WTC11 (cell line): ENCODE measurements at regions not wholly inside any gene's neighbourhood (a gene's known extent, or its start where the extent isn't known, plus 50 kb on each side); places are given as distances from the start of the nearest gene placed in this dataset.

Experiments
- ATAC-seq: fragments of 200-7000 bp; cut with Tn5 transposase; 2 replicates; pipeline ENCODE4 v1.10.0; 2021; ENCODE audit warnings: mild to moderate bottlenecking, moderate library complexity
- CTCF ChIA-PET: fragments of 300-600 bp; sonication (Branson Sonifier 250); formaldehyde crosslinking; loops from one replicate; lab custom pipeline; 2021; ENCODE audit warnings: antibody characterized with exemption; lab: Charles Lee
- POLR2A ChIA-PET: fragments of 350-600 bp; sonication (Branson Sonifier 250); formaldehyde crosslinking; loops from one replicate; lab custom pipeline; 2021; ENCODE audit warnings: antibody characterized with exemption; lab: Charles Lee
- DNase-seq: peaks from one replicate; pipeline ENCODE4 v3.0.0; 2021; ENCODE audit warnings: low spot score
- H3K27ac Mint-ChIP-seq: 2 replicates; pipeline ENCODE4 v1.8.0; 2021; ENCODE audit warnings: mixed read lengths
- H3K27me3 Mint-ChIP-seq: 2 replicates; pipeline ENCODE4 v1.8.0; 2021; ENCODE audit warnings: low read depth, mild to moderate bottlenecking, moderate library complexity, mixed read lengths
- H3K36me3 Mint-ChIP-seq: 2 replicates; pipeline ENCODE4 v1.8.0; 2021; ENCODE audit warnings: mixed read lengths
- H3K4me1 Mint-ChIP-seq: 2 replicates; pipeline ENCODE4 v1.8.0; 2022; ENCODE audit warnings: mixed read lengths
- H3K4me3 Mint-ChIP-seq: 2 replicates; pipeline ENCODE4 v1.8.0; 2021; ENCODE audit warnings: mild to moderate bottlenecking, moderate library complexity, mixed read lengths
- H3K9me3 Mint-ChIP-seq: 2 replicates; pipeline ENCODE4 v1.8.0; 2021; ENCODE audit warnings: mixed read lengths
- CBFB ChIP-seq: sonication (generic); formaldehyde crosslinking; IDR thresholded peaks from 2 replicates; pipeline ENCODE4 v1.8.1; 2022; ENCODE audit warnings: mild to moderate bottlenecking, low read depth, missing genetic modification reagents
- E2F4 ChIP-seq: sonication (generic); formaldehyde crosslinking; IDR thresholded peaks from 2 replicates; pipeline ENCODE4 v1.8.1; 2022; ENCODE audit warnings: low read depth, mild to moderate bottlenecking, moderate library complexity, missing genetic modification reagents, borderline replicate concordance
- ERG ChIP-seq: fragments of 250-450 bp; sonication (Bioruptor Pico); IDR thresholded peaks from 2 replicates; pipeline ENCODE4 v1.8.0; 2021; ENCODE audit warnings: mild to moderate bottlenecking
- ETV6 ChIP-seq: sonication (generic); formaldehyde crosslinking; IDR thresholded peaks from 2 replicates; pipeline ENCODE4 v1.8.1; 2022; ENCODE audit warnings: mild to moderate bottlenecking, missing genetic modification reagents
- HMGA2 ChIP-seq: fragments of 250-450 bp; sonication (Bioruptor Pico); IDR thresholded peaks from 2 replicates; pipeline ENCODE4 v1.4.0; 2021; ENCODE audit warnings: mild to moderate bottlenecking, moderate library complexity
- MYBL2 ChIP-seq: sonication (generic); formaldehyde crosslinking; IDR thresholded peaks from 2 replicates; pipeline ENCODE4 v1.8.1; 2023; ENCODE audit warnings: mild to moderate bottlenecking, moderate library complexity, missing genetic modification reagents
- NFATC4 ChIP-seq: fragments of 250-450 bp; sonication (Bioruptor Pico); IDR thresholded peaks from 2 replicates; pipeline ENCODE4 v1.9.0; 2021; ENCODE audit warnings: mild to moderate bottlenecking
- STAT6 ChIP-seq: sonication (generic); formaldehyde crosslinking; conservative IDR thresholded peaks from 2 replicates; pipeline ENCODE4 v1.8.1; 2023; ENCODE audit warnings: mild to moderate bottlenecking, low read depth, missing genetic modification reagents, moderate library complexity
- TEAD1 ChIP-seq: sonication (generic); formaldehyde crosslinking; IDR thresholded peaks from 2 replicates; pipeline ENCODE4 v1.8.0; 2022; ENCODE audit warnings: mild to moderate bottlenecking, missing genetic modification reagents
- USF2 ChIP-seq: sonication (generic); formaldehyde crosslinking; IDR thresholded peaks from 2 replicates; pipeline ENCODE4 v1.8.1; 2023; ENCODE audit warnings: mild to moderate bottlenecking, missing genetic modification reagents, moderate library complexity
- ZNF138 ChIP-seq: sonication (generic); formaldehyde crosslinking; conservative IDR thresholded peaks from 2 replicates; pipeline ENCODE4 v1.8.1; 2022; ENCODE audit warnings: mild to moderate bottlenecking, moderate library complexity, missing genetic modification reagents
- ZNF281 ChIP-seq: sonication (generic); formaldehyde crosslinking; IDR thresholded peaks from 2 replicates; pipeline ENCODE4 v1.8.0; 2023; ENCODE audit warnings: mild to moderate bottlenecking, missing genetic modification reagents
- TF ChIP-seq, protein P1 (sequence below): fragments of 250-450 bp; sonication (Bioruptor Pico); IDR thresholded peaks from 2 replicates; pipeline ENCODE4 v1.9.0; 2021; ENCODE audit warnings: mild to moderate bottlenecking, borderline replicate concordance
- TF ChIP-seq, protein P2 (sequence below): sonication (generic); formaldehyde crosslinking; IDR thresholded peaks from 2 replicates; pipeline ENCODE4 v1.8.1; 2023; ENCODE audit warnings: mild to moderate bottlenecking, missing genetic modification reagents
- TF ChIP-seq, protein P3 (sequence below): sonication (generic); formaldehyde crosslinking; IDR thresholded peaks from 2 replicates; pipeline ENCODE4 v1.8.0; 2022; ENCODE audit warnings: mild to moderate bottlenecking, missing genetic modification reagents

DNA sequence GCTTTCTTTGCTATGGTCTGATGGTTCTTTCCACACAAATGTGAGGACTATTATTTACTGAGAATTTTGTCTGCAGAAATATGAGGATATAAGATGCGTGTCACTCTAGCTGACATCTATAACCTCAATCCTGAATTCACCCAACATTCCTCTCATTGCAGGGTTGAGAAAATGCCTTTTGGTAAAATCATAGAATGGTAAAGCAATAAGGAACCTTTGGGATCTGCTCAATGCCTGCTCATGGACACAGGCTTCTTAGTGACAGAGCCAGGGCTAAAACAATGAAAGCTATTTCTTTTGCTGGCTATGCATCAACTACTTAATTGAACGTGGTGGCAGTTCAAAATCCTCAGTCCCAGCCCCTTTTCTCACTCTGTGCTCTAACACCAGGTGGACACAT, 199.6 kb downstream of the GAS1 start (continued):
- TF ChIP-seq, protein P1, sequence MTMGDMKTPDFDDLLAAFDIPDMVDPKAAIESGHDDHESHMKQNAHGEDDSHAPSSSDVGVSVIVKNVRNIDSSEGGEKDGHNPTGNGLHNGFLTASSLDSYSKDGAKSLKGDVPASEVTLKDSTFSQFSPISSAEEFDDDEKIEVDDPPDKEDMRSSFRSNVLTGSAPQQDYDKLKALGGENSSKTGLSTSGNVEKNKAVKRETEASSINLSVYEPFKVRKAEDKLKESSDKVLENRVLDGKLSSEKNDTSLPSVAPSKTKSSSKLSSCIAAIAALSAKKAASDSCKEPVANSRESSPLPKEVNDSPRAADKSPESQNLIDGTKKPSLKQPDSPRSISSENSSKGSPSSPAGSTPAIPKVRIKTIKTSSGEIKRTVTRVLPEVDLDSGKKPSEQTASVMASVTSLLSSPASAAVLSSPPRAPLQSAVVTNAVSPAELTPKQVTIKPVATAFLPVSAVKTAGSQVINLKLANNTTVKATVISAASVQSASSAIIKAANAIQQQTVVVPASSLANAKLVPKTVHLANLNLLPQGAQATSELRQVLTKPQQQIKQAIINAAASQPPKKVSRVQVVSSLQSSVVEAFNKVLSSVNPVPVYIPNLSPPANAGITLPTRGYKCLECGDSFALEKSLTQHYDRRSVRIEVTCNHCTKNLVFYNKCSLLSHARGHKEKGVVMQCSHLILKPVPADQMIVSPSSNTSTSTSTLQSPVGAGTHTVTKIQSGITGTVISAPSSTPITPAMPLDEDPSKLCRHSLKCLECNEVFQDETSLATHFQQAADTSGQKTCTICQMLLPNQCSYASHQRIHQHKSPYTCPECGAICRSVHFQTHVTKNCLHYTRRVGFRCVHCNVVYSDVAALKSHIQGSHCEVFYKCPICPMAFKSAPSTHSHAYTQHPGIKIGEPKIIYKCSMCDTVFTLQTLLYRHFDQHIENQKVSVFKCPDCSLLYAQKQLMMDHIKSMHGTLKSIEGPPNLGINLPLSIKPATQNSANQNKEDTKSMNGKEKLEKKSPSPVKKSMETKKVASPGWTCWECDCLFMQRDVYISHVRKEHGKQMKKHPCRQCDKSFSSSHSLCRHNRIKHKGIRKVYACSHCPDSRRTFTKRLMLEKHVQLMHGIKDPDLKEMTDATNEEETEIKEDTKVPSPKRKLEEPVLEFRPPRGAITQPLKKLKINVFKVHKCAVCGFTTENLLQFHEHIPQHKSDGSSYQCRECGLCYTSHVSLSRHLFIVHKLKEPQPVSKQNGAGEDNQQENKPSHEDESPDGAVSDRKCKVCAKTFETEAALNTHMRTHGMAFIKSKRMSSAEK (CRISPR knock-in tag): no peak
- TF ChIP-seq CBFB (no peak), ERG (CRISPR knock-in tag) (no peak), HMGA2 (no peak), USF2 (CRISPR knock-in tag) (no peak)
- TF ChIP-seq, protein P2, sequence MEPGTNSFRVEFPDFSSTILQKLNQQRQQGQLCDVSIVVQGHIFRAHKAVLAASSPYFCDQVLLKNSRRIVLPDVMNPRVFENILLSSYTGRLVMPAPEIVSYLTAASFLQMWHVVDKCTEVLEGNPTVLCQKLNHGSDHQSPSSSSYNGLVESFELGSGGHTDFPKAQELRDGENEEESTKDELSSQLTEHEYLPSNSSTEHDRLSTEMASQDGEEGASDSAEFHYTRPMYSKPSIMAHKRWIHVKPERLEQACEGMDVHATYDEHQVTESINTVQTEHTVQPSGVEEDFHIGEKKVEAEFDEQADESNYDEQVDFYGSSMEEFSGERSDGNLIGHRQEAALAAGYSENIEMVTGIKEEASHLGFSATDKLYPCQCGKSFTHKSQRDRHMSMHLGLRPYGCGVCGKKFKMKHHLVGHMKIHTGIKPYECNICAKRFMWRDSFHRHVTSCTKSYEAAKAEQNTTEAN (CRISPR knock-in tag): no peak
- TF ChIP-seq, all 79 proteins: peak for 0

GRCh38 chr9:86741311-86742208, 205.7 kb downstream of the GAS1 start:
- TF ChIP-seq ETV6 (CRISPR knock-in tag): no peak
- TF ChIP-seq, all 79 proteins: peak for 0
- H3K4me3 Mint-ChIP-seq: no peak overlapping the region
- H3K27ac Mint-ChIP-seq: no peak overlapping the region
- DNase-seq (no peak), ATAC-seq (no peak)
- H3K4me1 Mint-ChIP-seq: no peaks in the 10 kb centered on the region
- peaks cover 14% of the 10 kb centered on the region for H3K9me3 Mint-ChIP-seq
- ChIA-PET POLR2A (no interaction called here), CTCF (no interaction called here)
- H3K27me3 Mint-ChIP-seq: peaks cover 5% of the 10 kb centered on the region; the same call in 1 of the 2 replicates
- H3K36me3 Mint-ChIP-seq: no peaks in the 10 kb centered on the region

DNA sequence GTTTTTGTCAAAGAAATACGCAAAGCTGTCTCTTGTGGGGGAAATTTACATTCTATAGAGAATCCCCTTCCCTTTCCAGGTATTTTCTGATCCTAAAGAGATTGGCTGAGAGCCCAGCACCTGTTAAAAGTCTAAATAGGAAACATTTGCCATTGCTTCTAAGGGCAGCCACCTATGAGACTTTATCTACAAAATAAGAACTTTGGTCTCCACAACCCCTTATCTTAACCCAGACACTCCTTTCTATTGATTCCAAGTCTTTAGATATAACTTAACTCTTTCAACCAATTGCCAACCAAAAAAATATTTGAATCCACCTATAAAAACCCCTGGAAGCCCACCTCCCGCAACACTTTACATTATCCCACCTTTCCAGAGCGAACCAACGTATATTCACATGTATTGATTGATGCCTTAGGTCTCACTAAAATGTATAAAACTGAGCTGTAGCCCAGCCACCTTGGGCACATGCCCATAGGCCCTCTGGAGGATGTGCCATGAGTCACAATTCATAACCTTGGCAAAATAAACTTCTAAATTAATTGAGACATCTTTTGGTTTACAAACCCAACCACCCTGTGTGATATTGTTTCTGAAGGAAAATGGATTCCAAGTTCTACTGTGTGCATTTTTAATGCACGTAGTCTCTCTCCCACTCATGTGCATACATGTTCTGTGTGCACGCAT, 211.4 kb downstream of the GAS1 start:
- no peak overlapping the region for H3K4me3 Mint-ChIP-seq
- no peak for TF ChIP-seq STAT6
- TF ChIP-seq, protein P3, sequence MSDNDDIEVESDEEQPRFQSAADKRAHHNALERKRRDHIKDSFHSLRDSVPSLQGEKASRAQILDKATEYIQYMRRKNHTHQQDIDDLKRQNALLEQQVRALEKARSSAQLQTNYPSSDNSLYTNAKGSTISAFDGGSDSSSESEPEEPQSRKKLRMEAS (CRISPR knock-in tag): no peak
- TF ChIP-seq E2F4: no peak
- TF ChIP-seq TEAD1: no peak
- TF ChIP-seq NFATC4: no peak
- no peak for TF ChIP-seq ZNF281 (CRISPR knock-in tag)
- TF ChIP-seq MYBL2: no peak
- no peak for TF ChIP-seq ZNF138 (CRISPR knock-in tag)

More for the DNA sequence above, 211.4 kb downstream of the GAS1 start:
- Mint-ChIP-seq H3K27ac (no peak overlapping the region), H3K9me3 (peaks cover 7% of the 10 kb centered on the region; the same call in 1 of the 2 replicates), H3K27me3 (no peaks in the 10 kb centered on the region), H3K36me3 (no peaks in the 10 kb centered on the region), H3K4me1 (peaks cover 4% of the 10 kb centered on the region)
- DNase-seq: no peak
- POLR2A ChIA-PET: no interaction called here
- no peak for ATAC-seq
- CTCF ChIA-PET: interaction anchor here (0.5 kb wide), 1 partner anchor 65 kb away, joined by 3 read pairs; no protein-coding TSS in a partner anchor
